Endodermal cell (in vitro differentiated cells): ENCODE measurements at regions not wholly inside any gene's neighbourhood (a gene's known extent, or its start where the extent isn't known, plus 50 kb on each side); places are given as distances from the start of the nearest gene placed in this dataset.
A peak's percentile ranks its signal among the peaks of the same experiment; 100 is the strongest.

Experiments
- DNase-seq: peaks from one replicate; pipeline ENCODE4 v3.0.0-alpha.2; 2017
- H3K27ac ChIP-seq: 2 replicates; pipeline ENCODE4 v1.5.1; 2013; ENCODE audit warnings: mild to moderate bottlenecking, low read depth, low read length, moderate library complexity
- H3K27me3 ChIP-seq: 2 replicates; pipeline ENCODE4 v1.6.1; 2013; ENCODE audit warnings: mild to moderate bottlenecking, low read length, moderate library complexity; ENCODE audit not compliant: insufficient read depth, control insufficient read depth, poor library complexity, severe bottlenecking
- H3K36me3 ChIP-seq: 2 replicates; pipeline ENCODE4 v1.7.0; 2013; ENCODE audit warnings: mild to moderate bottlenecking, low read length, moderate library complexity; ENCODE audit not compliant: control insufficient read depth, insufficient read depth
- H3K4me1 ChIP-seq: one replicate; pipeline ENCODE4 v1.7.0; 2013; ENCODE audit warnings: low read length; ENCODE audit not compliant: control insufficient read depth, insufficient read depth
- H3K4me3 ChIP-seq: 2 replicates; pipeline ENCODE4 v1.5.1; 2013; ENCODE audit warnings: mild to moderate bottlenecking, low read length, moderate library complexity
- H3K9ac ChIP-seq: 2 replicates; pipeline ENCODE4 v1.6.1; 2013; ENCODE audit warnings: mild to moderate bottlenecking, low read length, moderate library complexity; ENCODE audit not compliant: poor library complexity, severe bottlenecking; ENCODE audit errors: extremely low read depth
- H3K9me3 ChIP-seq: 2 replicates; pipeline ENCODE4 v1.6.1; 2013; ENCODE audit warnings: mild to moderate bottlenecking, low read length, moderate library complexity; ENCODE audit not compliant: control insufficient read depth
- H3K27ac Mint-ChIP-seq: 2 replicates; pipeline ENCODE4 v1.8.0; 2020; ENCODE audit warnings: mixed read lengths
- H3K27me3 Mint-ChIP-seq: 2 replicates; pipeline ENCODE4 v1.8.0; 2021; ENCODE audit warnings: mild to moderate bottlenecking, mixed read lengths; ENCODE audit not compliant: insufficient read depth
- H3K36me3 Mint-ChIP-seq: 2 replicates; pipeline ENCODE4 v1.8.0; 2020; ENCODE audit warnings: low read depth, mixed read lengths
- H3K4me1 Mint-ChIP-seq: 2 replicates; pipeline ENCODE4 v1.8.0; 2020; ENCODE audit warnings: mixed read lengths
- H3K4me3 Mint-ChIP-seq: 2 replicates; pipeline ENCODE4 v1.8.0; 2020; ENCODE audit warnings: mild to moderate bottlenecking, moderate library complexity, mixed read lengths
- H3K9me3 Mint-ChIP-seq: 2 replicates; pipeline ENCODE4 v1.8.0; 2020; ENCODE audit warnings: mild to moderate bottlenecking, mixed read lengths
- CTCF ChIP-seq: fragments of 200-600 bp; sonication (generic); conservative IDR thresholded peaks from 2 replicates; pipeline ENCODE4 v1.5.0; 2021; ENCODE audit warnings: antibody characterized with exemption, mild to moderate bottlenecking
- WGBS, 2 experiments: methylation state at CpG; one replicate each; pipeline versions ENCODE4 v1.1.5 to v1.1.7; 2013; ENCODE audit warnings: missing lambda C conversion rate in 2 of 2, mixed read lengths in 1 of 2; ENCODE audit not compliant: insufficient coverage in 1 of 2, insufficient read length in 1 of 2; 5-methylcytosine and 5-hydroxymethylcytosine counted together

- Mint-ChIP-seq H3K36me3 (no peaks in the 10 kb centered on the region), H3K4me1 (peaks cover 27% of the 10 kb centered on the region), H3K4me3 (no peak overlapping the region), H3K27me3 (peaks cover 18% of the 10 kb centered on the region), H3K9me3 (peaks cover 8% of the 10 kb centered on the region), H3K27ac (no peak overlapping the region)
- no peak overlapping the region for H3K9ac ChIP-seq
- H3K36me3 ChIP-seq: no peaks in the 10 kb centered on the region
- peaks cover 4% of the 10 kb centered on the region for H3K4me1 ChIP-seq
- no peaks in the 10 kb centered on the region for H3K9me3 ChIP-seq
- no peak overlapping the region for H3K4me3 ChIP-seq
- no peak for TF ChIP-seq CTCF
- H3K27me3 ChIP-seq: no peaks in the 10 kb centered on the region
- no peak overlapping the region for H3K27ac ChIP-seq
- DNase-seq: no peak
These were observed 234.9 kb upstream of the SATB1 start for GRCh38 chr3:18660059-18660458.

- Histone ChIP-seq H3K27ac (no peak overlapping the region), H3K4me3 (no peak overlapping the region), H3K9me3 (no peaks in the 10 kb centered on the region), H3K9ac (no peak overlapping the region), H3K4me1 (peaks cover 4% of the 10 kb centered on the region), H3K36me3 (no peaks in the 10 kb centered on the region), H3K27me3 (no peaks in the 10 kb centered on the region)
- Mint-ChIP-seq H3K27ac (no peak overlapping the region), H3K4me3 (no peak overlapping the region), H3K27me3 (peaks cover 14% of the 10 kb centered on the region), H3K9me3 (peaks cover 8% of the 10 kb centered on the region), H3K36me3 (no peaks in the 10 kb centered on the region), H3K4me1 (peaks cover 27% of the 10 kb centered on the region)
- WGBS, 2 experiments: 93 to 100% methylated on average over 2 to 6 of the region's 6 CpGs
- DNase-seq: peak; percentile 56
- no peak for TF ChIP-seq CTCF
These were observed 233.0 kb upstream of the SATB1 start for GRCh38 chr3:18657858-18658820.

- Histone ChIP-seq H3K9me3 (no peaks in the 10 kb centered on the region), H3K4me3 (no peak overlapping the region), H3K27ac (no peak overlapping the region), H3K9ac (no peak overlapping the region), H3K4me1 (peaks cover 4% of the 10 kb centered on the region), H3K27me3 (no peaks in the 10 kb centered on the region), H3K36me3 (no peaks in the 10 kb centered on the region)
- H3K4me1 Mint-ChIP-seq: peaks cover 31% of the 10 kb centered on the region
- no peak for DNase-seq
- peaks cover 8% of the 10 kb centered on the region for H3K9me3 Mint-ChIP-seq
- peaks cover 11% of the 10 kb centered on the region for H3K27me3 Mint-ChIP-seq
- H3K27ac Mint-ChIP-seq: no peak overlapping the region
- no peaks in the 10 kb centered on the region for H3K36me3 Mint-ChIP-seq
- no peak for TF ChIP-seq CTCF
- no peak overlapping the region for H3K4me3 Mint-ChIP-seq
- 75 to 77% methylated on average over 5 of the region's 5 CpGs for WGBS, 2 experiments
These were observed 231.7 kb upstream of the SATB1 start for GRCh38 chr3:18656866-18657265.
